Activated naive CD8-positive, alpha-beta T cell treated with anti-CD3 and anti-CD28 coated beads, Interleukin-2, amount 10 ng/mL, durations not matched to agents 7 days and 5 days (primary cell): ENCODE measurements at regions not wholly inside any gene's neighbourhood (a gene's known extent, or its start where the extent isn't known, plus 50 kb on each side); places are given as distances from the start of the nearest gene placed in this dataset.

Experiments
- ATAC-seq: fragments of 150-1000 bp; cut with Tn5 transposase; one replicate; pipeline ENCODE4 v1.10.0; 2021; ENCODE audit warnings: low read depth, moderate library complexity
- POLR2A ChIA-PET: fragments of 350-600 bp; sonication (Branson Sonifier 250); formaldehyde crosslinking; loops from one replicate; lab custom pipeline; 2021; ENCODE audit warnings: antibody characterized with exemption; lab: Charles Lee
- DNase-seq: peaks from one replicate; pipeline ENCODE4 v3.0.0; 2021
- H3K27ac Mint-ChIP-seq: one replicate; pipeline ENCODE4 v1.8.0; 2022; ENCODE audit warnings: mild to moderate bottlenecking, mixed read lengths
- H3K27me3 Mint-ChIP-seq: one replicate; pipeline ENCODE4 v1.8.0; 2022; ENCODE audit warnings: mild to moderate bottlenecking, moderate library complexity, mixed read lengths
- H3K36me3 Mint-ChIP-seq: one replicate; pipeline ENCODE4 v1.8.0; 2021; ENCODE audit warnings: mild to moderate bottlenecking, mixed read lengths
- H3K4me1 Mint-ChIP-seq: one replicate; pipeline ENCODE4 v1.8.0; 2021; ENCODE audit warnings: mixed read lengths
- H3K4me3 Mint-ChIP-seq: one replicate; pipeline ENCODE4 v1.8.0; 2022; ENCODE audit warnings: mild to moderate bottlenecking, moderate library complexity, mixed read lengths
- H3K9me3 Mint-ChIP-seq: one replicate; pipeline ENCODE4 v1.8.0; 2021; ENCODE audit warnings: mixed read lengths

GRCh38 chr20:39893003-39893685 lies 795.9 kb downstream of the MAFB start:
- Mint-ChIP-seq H3K27ac (no peak overlapping the region), H3K36me3 (no peaks in the 10 kb centered on the region), H3K27me3 (no peaks in the 10 kb centered on the region), H3K4me3 (no peak overlapping the region), H3K9me3 (no peaks in the 10 kb centered on the region), H3K4me1 (no peaks in the 10 kb centered on the region)
- POLR2A ChIA-PET, result no interaction called here
- DNase-seq (no peak), ATAC-seq (no peak)

GRCh38 chr20:39890697-39891096 lies 798.3 kb downstream of the MAFB start:
- Mint-ChIP-seq H3K4me1 (no peaks in the 10 kb centered on the region), H3K4me3 (no peak overlapping the region), H3K27ac (no peak overlapping the region), H3K36me3 (no peaks in the 10 kb centered on the region), H3K27me3 (peaks cover 3% of the 10 kb centered on the region), H3K9me3 (no peaks in the 10 kb centered on the region)
- POLR2A ChIA-PET, result no interaction called here
- ATAC-seq, result no peak
- DNase-seq, result no peak

DNA sequence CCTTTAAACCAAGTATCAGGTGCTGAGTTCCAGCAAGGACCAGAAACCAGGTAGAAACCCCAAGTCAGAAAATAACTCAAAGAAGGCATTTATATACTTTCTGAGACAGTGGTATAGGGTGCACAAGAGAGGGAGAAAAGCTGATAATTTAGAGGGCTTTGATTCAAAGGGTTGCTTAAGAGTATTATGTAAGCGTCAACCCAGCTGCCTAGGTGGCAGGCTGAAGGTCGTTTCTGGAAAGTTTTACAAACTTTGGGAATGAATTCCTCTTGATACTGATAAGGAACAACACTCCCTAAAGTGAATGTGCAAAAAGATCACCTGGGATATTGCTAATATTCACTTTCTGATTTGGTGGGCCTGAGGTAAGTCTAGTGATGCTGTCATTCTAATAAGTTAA lies 800.7 kb downstream of the MAFB start:
- H3K36me3 Mint-ChIP-seq, result no peaks in the 10 kb centered on the region
- no peak for DNase-seq
- H3K4me1 Mint-ChIP-seq, result no peaks in the 10 kb centered on the region
- POLR2A ChIA-PET, result no interaction called here
- no peak for ATAC-seq
- no peak overlapping the region for H3K4me3 Mint-ChIP-seq
- peaks cover 4% of the 10 kb centered on the region for H3K27me3 Mint-ChIP-seq
- no peak overlapping the region for H3K27ac Mint-ChIP-seq
- no peaks in the 10 kb centered on the region for H3K9me3 Mint-ChIP-seq

DNA sequence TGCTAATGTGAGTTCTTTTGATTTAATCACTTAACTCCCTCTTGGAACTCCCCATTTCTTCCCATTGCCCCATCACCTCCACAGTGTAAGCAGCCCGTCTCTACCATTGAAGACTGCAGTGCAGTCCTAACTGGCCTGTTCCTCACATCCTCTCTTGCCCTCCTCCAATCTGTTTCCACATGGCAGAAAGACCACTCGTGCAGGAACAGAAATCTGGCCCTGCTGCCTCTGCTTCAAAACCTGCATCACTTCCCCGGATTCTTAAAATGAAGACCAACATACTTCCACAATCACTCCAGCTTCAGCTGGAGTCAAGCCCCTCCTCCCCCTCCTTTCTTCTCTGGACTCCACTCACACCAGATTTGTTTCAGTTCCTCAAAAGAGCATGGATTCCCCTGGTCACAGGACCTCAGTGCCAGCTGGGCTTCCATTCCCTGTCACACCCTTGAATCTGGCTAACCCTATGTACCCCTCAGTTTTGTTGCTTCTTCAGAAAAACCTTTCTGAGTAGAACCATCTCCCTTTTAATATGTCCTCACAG lies 802.3 kb downstream of the MAFB start:
- no peaks in the 10 kb centered on the region for H3K36me3 Mint-ChIP-seq
- no peak for DNase-seq
- H3K4me3 Mint-ChIP-seq, result no peak overlapping the region
- ATAC-seq, result no peak
- no peaks in the 10 kb centered on the region for H3K9me3 Mint-ChIP-seq
- H3K27me3 Mint-ChIP-seq, result peaks cover 7% of the 10 kb centered on the region
- POLR2A ChIA-PET, result no interaction called here
- H3K4me1 Mint-ChIP-seq, result no peaks in the 10 kb centered on the region
- no peak overlapping the region for H3K27ac Mint-ChIP-seq

DNA sequence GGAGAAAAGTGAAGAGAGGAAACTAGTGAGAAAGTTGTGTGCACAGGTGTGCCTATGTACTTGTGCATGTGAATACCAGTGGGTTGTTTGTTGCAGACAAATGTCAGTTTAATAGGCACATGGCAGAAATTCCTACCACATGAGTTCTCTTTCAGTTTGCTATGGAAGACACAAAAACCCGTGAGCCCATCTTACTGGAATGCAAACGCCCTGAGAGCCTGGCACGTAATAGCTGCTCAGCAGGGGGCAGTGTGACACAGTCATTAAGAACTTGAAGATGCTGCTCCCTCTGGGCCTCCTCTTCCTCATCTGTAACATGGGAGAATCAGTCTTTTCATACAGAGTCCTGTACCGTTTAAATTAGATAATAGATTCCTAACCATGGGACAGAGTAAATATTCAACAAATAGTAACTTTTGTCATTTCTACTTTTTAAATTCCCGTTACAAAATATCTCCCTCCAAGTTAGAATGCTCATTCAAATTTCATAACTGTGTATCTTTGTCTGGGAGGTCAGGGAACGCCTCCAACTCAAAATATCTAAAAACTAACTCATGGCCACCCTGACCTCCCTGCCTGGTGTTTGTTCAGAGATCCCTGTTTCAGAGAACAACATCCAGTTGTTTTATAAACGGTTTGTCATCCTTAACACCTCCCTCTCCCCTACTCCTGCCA lies 802.9 kb downstream of the MAFB start:
- POLR2A ChIA-PET, result no interaction called here
- Mint-ChIP-seq H3K27ac (no peak overlapping the region), H3K36me3 (no peaks in the 10 kb centered on the region), H3K4me3 (no peak overlapping the region), H3K9me3 (no peaks in the 10 kb centered on the region), H3K27me3 (peaks cover 7% of the 10 kb centered on the region), H3K4me1 (no peaks in the 10 kb centered on the region)
- ATAC-seq, result no peak
- DNase-seq, result no peak

DNA sequence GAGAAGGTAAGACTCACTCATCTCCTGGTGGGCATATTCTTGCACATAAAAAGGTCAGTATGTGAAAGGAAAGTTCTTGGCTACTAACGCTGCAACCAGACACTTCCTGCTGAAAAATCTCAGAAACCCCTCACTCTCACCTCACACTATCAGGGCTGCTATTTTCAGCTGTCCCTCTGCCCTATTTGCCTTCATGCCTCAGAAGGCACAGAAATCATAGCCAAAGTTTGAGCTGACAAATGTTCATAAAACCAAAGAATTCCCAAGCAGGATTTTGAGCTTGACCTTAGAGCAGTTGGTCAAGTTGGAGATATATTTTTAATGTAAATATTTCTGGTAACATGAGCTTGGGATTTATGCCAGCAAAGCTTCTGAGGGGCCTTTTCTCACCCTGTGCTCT lies 806.2 kb downstream of the MAFB start:
- no peaks in the 10 kb centered on the region for H3K4me1 Mint-ChIP-seq
- H3K9me3 Mint-ChIP-seq, result peaks cover 2% of the 10 kb centered on the region
- H3K4me3 Mint-ChIP-seq, result no peak overlapping the region
- ATAC-seq (no peak), DNase-seq (no peak)
- POLR2A ChIA-PET, result no interaction called here
- H3K36me3 Mint-ChIP-seq, result no peaks in the 10 kb centered on the region
- H3K27me3 Mint-ChIP-seq, result peaks cover 7% of the 10 kb centered on the region
- no peak overlapping the region for H3K27ac Mint-ChIP-seq

- POLR2A ChIA-PET, result no interaction called here
- Mint-ChIP-seq H3K9me3 (peaks cover 2% of the 10 kb centered on the region), H3K4me1 (no peaks in the 10 kb centered on the region), H3K36me3 (no peaks in the 10 kb centered on the region), H3K4me3 (no peak overlapping the region), H3K27ac (no peak overlapping the region), H3K27me3 (peaks cover 5% of the 10 kb centered on the region)
- ATAC-seq (no peak), DNase-seq (no peak)
These were observed 808.1 kb downstream of the MAFB start for GRCh38 chr20:39880890-39881289.

DNA sequence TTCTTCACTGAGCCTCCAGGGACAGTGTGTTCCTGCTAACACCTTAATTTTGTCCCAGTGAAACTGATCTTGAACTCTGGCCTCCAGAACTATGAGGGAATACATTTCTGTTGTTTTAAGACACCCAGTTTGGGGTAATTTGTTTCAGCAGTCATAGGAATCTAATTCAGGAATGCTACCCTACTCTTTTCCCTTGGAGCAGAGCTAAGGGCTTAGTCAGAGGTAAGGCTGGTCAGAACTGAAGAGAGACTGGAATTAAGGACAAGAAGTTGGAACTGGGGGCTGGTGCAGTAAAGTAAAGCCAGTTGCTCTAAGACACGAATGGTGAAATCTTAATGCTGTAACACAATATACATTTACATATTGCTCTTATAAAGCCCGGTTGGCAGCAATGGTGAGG lies 809.7 kb downstream of the MAFB start:
- no peak overlapping the region for H3K27ac Mint-ChIP-seq
- H3K4me3 Mint-ChIP-seq, result no peak overlapping the region
- no peaks in the 10 kb centered on the region for H3K36me3 Mint-ChIP-seq
- no peaks in the 10 kb centered on the region for H3K4me1 Mint-ChIP-seq
- peaks cover 2% of the 10 kb centered on the region for H3K9me3 Mint-ChIP-seq
- ATAC-seq, result no peak
- no peak for DNase-seq
- H3K27me3 Mint-ChIP-seq, result peaks cover 3% of the 10 kb centered on the region
- POLR2A ChIA-PET, result no interaction called here

GRCh38 chr20:39878809-39879208 lies 810.2 kb downstream of the MAFB start:
- Mint-ChIP-seq H3K4me1 (no peaks in the 10 kb centered on the region), H3K36me3 (no peaks in the 10 kb centered on the region), H3K9me3 (peaks cover 2% of the 10 kb centered on the region), H3K27ac (no peak overlapping the region), H3K4me3 (no peak overlapping the region), H3K27me3 (peaks cover 3% of the 10 kb centered on the region)
- no peak for ATAC-seq
- POLR2A ChIA-PET, result no interaction called here
- DNase-seq, result no peak

- no peak for ATAC-seq
- no peak for DNase-seq
- Mint-ChIP-seq H3K36me3 (no peaks in the 10 kb centered on the region), H3K4me3 (no peak overlapping the region), H3K4me1 (no peaks in the 10 kb centered on the region), H3K9me3 (peaks cover 2% of the 10 kb centered on the region), H3K27me3 (peaks cover 3% of the 10 kb centered on the region), H3K27ac (no peak overlapping the region)
- POLR2A ChIA-PET, result no interaction called here
These were observed 810.7 kb downstream of the MAFB start for GRCh38 chr20:39878320-39878719.

GRCh38 chr20:39877788-39878187 lies 811.2 kb downstream of the MAFB start:
- DNase-seq (no peak), ATAC-seq (no peak)
- Mint-ChIP-seq H3K4me1 (no peaks in the 10 kb centered on the region), H3K27me3 (peaks cover 3% of the 10 kb centered on the region), H3K4me3 (no peak overlapping the region), H3K36me3 (no peaks in the 10 kb centered on the region), H3K9me3 (peaks cover 2% of the 10 kb centered on the region), H3K27ac (no peak overlapping the region)
- POLR2A ChIA-PET, result no interaction called here

DNA sequence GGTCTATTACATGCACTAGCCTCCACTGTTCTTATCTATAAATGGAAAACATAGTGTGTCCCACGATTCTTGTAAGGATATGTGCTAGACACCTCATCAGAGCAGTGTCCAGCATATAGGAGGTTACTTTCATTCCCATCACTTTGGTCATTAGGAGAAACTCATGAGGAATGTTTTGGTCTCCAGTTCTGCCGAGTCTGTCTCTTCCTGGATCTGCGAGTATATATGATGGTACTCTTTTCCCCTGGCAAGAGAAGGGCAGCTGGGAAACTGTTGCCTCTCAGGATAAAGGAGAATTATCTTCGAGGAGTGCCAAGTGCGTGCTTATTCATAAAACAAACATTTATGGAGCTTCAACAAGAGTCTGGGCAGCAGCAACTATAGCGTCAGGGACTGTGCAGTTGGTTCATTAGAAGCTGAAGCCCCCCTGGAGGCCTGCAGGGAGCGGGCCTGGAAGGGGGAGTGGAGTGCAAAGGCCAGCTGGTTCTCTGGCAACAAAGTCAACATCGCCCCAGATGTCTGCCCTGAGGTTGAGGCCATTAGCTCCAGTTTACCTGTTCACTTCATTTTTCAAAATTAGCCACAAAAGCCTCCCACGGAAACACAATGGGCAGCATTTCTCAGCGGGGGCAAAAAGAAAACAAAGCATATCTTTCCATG lies 811.9 kb downstream of the MAFB start:
- ATAC-seq, result no peak
- Mint-ChIP-seq H3K27me3 (peaks cover 3% of the 10 kb centered on the region), H3K4me1 (no peaks in the 10 kb centered on the region), H3K4me3 (no peak overlapping the region), H3K27ac (no peak overlapping the region), H3K36me3 (no peaks in the 10 kb centered on the region), H3K9me3 (peaks cover 2% of the 10 kb centered on the region)
- no peak for DNase-seq
- POLR2A ChIA-PET, result no interaction called here

GRCh38 chr20:39875492-39876110 lies 813.4 kb downstream of the MAFB start:
- ATAC-seq (no peak), DNase-seq (no peak)
- Mint-ChIP-seq H3K36me3 (no peaks in the 10 kb centered on the region), H3K4me3 (no peak overlapping the region), H3K9me3 (no peaks in the 10 kb centered on the region), H3K27me3 (no peaks in the 10 kb centered on the region), H3K4me1 (no peaks in the 10 kb centered on the region), H3K27ac (no peak overlapping the region)
- POLR2A ChIA-PET, result no interaction called here
